Upper lobe of left lung (tissue), 4 donors: ENCODE measurements at regions not wholly inside any gene's neighbourhood (a gene's known extent, or its start where the extent isn't known, plus 50 kb on each side); places are given as distances from the start of the nearest gene placed in this dataset.

Experiments used
- EP300 ChIP-seq, 4 donors: sonication (generic); formaldehyde crosslinking; IDR thresholded peaks; one replicate each; pipeline ENCODE4 v1.5.1; 2017; ENCODE audit warnings: antibody characterized with exemption in 4 of 4, control low read depth in 2 of 4
- POLR2A ChIP-seq, 4 donors: fragments of 450-650 bp; IDR thresholded peaks; one replicate each; pipeline ENCODE4 v1.5.1; 2016 to 2017; ENCODE audit warnings: antibody characterized with exemption in 4 of 4, mild to moderate bottlenecking in 2 of 4
- POLR2AphosphoS5 ChIP-seq, 2 donors: sonication (generic); formaldehyde crosslinking; IDR thresholded peaks; one replicate each; pipeline ENCODE4 v1.5.1; 2017; ENCODE audit warnings: antibody characterized with exemption in 2 of 2
- TF ChIP-seq, protein P1 (sequence below), 6 experiments: fragments of 450-650 bp in 4 of 6; fragments of 200-600 bp in 2 of 6; sonication (generic) in 2 of 6; IDR thresholded peaks; one replicate each; pipeline ENCODE4 v1.5.1; 2016 to 2019; ENCODE audit warnings: antibody characterized with exemption in 6 of 6

GRCh38 chr14:34120185-34120977 lies 169.5 kb upstream of the EGLN3 start:
- TF ChIP-seq, protein P1, sequence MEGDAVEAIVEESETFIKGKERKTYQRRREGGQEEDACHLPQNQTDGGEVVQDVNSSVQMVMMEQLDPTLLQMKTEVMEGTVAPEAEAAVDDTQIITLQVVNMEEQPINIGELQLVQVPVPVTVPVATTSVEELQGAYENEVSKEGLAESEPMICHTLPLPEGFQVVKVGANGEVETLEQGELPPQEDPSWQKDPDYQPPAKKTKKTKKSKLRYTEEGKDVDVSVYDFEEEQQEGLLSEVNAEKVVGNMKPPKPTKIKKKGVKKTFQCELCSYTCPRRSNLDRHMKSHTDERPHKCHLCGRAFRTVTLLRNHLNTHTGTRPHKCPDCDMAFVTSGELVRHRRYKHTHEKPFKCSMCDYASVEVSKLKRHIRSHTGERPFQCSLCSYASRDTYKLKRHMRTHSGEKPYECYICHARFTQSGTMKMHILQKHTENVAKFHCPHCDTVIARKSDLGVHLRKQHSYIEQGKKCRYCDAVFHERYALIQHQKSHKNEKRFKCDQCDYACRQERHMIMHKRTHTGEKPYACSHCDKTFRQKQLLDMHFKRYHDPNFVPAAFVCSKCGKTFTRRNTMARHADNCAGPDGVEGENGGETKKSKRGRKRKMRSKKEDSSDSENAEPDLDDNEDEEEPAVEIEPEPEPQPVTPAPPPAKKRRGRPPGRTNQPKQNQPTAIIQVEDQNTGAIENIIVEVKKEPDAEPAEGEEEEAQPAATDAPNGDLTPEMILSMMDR (IDR thresholded peaks at IDR 0.05): no peak
- TF ChIP-seq EP300 (IDR thresholded peaks at IDR 0.05) (no peak), POLR2AphosphoS5 (IDR thresholded peaks at IDR 0.05) (no peak), POLR2A (IDR thresholded peaks at IDR 0.05) (no peak)
